GM18498 (cell line): ENCODE measurements at regions not wholly inside any gene's neighbourhood (a gene's known extent, or its start where the extent isn't known, plus 50 kb on each side); places are given as distances from the start of the nearest gene placed in this dataset.
"Not testable (repeated sequence)": the region's sequence is repeated elsewhere in the genome, so short reads cannot be mapped to it uniquely, and the experiment has no call there.

ENCODE experiments used
- ATAC-seq: cut with Tn5 transposase; IDR thresholded peaks from one replicate; pipeline ENCODE4 v1.9.1; 2021; ENCODE audit warnings: mild to moderate bottlenecking, moderate library complexity; ENCODE audit not compliant: unreplicated experiment

- ATAC-seq = no peak
Observed at GRCh38 chr7:82501346-82501745, 57.8 kb upstream of the CACNA2D1 start.

DNA sequence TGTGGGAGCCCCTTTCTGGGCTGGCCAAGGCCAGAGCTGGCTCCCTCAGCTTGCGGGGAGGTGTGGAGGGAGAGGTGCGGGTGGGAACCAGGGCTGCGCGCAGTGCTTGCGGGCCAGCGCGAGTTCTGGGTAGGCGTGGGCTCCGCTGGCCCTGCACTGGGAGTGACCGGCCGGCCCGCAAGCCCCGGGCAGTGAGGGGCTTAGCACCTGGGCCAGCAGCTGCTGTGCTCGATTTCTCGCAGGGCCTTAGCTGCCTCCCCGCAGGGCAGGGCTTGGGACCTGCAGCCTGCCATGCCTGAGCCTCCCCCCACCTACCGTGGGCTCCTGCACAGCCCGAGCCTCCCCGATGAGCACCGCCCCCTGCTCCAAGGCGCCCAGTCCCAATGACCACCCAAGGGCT is 56.0 kb upstream of the CACNA2D1 start:
- not testable (repeated sequence) for ATAC-seq

DNA sequence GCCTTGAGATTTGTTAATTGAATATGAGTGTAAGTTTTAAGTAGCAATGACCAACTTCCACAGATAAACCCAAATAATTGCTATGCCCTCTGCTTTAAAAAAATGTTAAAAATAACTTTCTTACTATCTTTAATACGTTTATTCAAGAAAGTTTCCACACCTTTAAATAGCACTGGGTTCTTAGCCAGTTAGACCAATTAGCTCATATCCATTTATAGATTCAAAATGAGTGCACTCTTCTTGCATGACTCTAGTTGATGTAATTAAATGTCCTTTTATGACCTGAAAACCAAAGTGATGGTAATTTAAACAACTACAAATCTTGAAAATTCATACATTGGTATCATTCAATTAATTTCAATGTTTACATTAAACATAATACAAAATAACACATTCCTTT is 50.8 kb upstream of the CACNA2D1 start:
- ATAC-seq = no peak
